Hematopoietic multipotent progenitor cell treated with erythropoietin and hydrocortisone succinate and interleukin-3 and kit ligand, for 17 days (in vitro differentiated cells): ENCODE measurements at regions not wholly inside any gene's neighbourhood (a gene's known extent, or its start where the extent isn't known, plus 50 kb on each side); places are given as distances from the start of the nearest gene placed in this dataset.

ENCODE experiments used
- DNase-seq: peaks from one replicate; pipeline ENCODE4 v3.0.0-alpha.2; 2015; ENCODE audit warnings: low spot score

DNA sequence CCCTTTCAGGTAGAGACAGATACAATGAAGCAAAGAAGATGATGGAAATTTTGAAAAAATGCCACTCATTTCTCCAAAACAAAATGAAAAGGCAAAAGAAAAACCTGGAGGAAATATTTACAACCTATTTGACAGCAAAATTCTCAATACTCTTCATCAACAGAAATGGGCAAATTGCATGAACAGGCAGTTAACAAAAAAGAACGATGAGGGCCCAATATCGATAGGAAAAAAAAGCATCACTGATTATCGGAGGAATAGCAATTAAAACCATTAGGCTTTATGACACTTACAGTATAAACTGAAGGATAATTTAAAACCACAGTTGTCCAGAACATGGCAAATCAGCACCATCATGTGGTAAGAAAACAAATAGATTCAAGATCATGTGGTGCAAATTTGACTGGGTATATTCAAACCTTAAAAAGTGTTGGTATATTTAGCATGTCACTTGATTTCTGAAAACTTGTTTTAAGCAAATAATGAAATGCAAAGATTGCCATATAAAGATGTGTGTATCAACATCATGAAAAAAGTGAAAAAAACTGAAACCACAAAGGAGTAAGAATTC, 222.9 kb downstream of the BRD1 start:
- no peak for DNase-seq

DNA sequence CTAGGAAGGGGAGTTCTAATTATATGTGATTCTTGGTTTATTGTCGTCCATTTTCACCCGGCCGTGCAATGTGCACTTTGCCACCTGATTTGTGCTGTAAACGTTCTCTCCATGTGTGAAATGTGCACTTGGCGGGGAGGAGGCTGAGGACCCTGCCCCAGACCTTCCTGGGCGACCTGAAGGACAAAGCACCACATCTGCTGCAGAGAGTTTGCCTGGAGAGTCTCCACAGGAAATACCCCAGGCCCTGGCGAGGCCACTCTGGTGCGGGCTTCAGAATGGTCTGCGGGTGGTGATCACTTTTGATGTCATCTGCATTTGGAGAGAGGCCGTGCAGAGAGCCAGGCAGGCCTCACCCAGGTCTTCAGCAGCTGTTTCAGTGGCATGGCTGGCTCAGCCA, 224.7 kb downstream of the BRD1 start:
- DNase-seq: no peak

DNA sequence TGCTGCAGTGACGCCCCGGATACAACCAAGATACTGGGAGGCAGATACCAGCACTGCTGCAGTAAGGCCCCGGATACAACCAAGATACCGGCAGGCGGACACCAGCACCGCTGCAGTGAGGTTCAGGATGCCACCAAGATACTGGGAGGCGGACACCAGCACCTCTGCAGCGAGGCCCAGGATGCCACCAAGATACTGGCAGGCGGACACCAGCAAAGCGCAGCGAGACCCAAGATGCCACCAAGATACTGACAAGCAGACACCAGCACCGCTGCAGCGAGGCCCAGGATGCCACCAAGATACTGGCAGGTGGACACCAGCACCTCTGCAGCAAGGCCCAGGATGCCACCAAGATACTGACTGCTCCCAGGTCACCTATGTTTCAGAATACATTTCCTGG, 225.2 kb downstream of the BRD1 start:
- DNase-seq: no peak

DNA sequence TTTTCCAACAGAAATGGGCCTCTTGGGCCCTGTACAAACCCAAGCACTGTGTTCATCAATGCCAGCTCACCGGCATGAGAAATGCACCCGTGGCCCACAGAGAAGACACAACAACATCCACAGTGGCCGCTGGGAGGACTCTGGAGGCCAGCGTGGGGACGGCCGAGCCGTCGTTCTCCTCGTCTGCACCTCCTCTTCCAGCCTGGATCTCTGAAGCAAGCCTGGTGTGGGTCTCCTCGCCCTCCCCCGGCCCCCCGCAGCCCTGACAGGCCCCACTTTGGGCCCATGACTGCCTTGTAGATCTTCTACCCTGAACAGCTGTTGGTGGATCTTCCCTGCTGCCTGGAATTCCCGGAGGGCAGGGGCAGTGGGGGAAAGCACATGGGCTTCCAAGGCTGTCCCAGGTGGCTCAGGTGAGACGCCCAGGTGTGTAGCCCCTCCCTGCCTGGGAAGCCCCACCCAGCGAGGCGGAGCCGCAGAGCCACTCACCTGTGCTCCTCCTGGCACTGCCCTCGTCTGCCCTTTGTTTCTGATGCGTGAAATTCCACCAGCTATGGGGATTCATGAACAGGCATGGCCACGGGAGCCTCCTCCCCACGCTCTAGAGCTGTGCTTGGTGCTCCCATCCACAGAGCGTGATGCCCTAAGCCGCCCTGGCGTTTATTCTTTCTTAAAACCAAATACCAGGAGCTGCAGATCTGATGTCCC, 225.9 kb downstream of the BRD1 start:
- no peak for DNase-seq

DNA sequence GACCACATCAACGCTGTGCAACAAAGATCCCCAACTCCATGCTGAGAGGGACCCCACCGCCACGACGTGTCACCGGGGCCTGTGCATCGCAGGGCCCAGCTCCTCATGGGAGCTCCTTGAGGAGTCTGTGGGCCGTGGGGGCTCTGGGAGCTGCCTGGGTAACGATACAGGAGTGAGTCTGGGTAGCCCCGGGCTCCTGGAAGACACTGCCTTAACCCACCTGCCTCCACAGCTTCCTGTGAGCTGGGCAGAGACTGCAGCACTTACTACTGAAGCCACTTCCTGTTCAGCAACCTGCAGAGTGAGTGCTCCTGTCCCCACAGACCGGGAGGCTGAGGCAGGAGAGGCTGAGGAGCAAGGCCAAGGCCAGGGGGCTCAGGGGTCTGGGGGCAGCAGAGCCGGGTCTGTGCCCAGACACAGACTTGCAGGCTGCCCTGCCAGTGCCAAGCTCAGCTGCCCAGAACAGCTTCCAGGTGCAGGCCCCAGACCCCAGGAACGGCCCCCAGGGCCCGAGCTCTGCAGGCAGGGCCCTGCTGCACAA, 226.7 kb downstream of the BRD1 start:
- DNase-seq: no peak

DNA sequence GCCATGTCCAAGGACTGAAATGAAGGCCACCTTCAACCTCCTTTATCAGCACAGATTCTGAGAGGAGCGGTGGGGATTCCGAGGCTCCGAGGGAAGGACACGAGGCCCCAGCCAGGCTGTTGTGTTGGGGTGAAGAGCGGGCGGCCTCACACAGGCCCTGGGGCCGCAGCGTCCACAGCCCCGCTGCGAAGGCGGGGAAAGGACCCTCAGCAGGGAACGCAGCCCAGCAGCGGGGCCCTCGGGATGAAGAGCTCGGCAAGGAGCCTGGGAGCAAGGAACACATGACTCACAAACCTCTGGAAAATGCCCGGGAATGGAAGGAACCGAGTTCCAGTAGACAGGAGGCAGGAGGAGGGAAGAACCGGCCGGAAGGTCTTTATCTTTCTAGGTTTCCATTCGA, 227.2 kb downstream of the BRD1 start:
- DNase-seq: no peak

DNA sequence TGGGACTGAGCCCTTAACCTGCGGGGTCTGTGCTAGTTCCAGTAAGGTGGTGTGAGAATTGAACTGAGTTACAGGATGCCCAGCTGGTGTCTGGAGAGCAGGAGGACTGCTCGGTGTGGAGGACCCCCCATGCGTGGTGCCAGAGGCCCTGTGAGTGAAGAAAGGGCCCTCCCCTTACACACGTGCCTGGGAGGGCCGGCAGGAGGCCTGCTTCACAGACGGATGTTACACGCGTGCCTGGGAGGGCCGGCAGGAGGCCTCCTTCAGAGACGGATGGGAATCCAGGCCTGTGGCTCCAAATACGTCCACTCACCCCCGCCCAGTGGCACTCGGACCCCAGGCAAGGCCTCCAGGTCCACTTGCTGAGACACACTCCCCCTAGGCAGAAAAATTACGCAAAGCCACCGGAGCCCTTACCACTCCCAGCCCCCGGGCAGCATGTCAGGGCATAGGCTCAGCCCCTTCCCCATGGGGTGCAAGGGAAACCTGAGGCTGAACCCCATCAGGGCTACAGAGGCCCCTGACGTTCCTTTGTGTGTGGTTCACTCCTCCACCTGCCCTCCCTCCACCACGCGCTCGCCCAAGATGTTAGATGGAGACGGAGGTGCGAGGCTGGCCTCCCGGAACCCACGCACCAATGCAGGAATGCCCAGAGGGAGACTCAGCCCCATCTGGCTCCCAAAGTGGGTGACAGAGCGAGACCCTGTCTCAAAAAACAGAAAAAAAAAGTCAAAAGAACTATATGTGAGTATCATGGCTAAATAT, 227.8 kb downstream of the BRD1 start:
- no peak for DNase-seq

DNA sequence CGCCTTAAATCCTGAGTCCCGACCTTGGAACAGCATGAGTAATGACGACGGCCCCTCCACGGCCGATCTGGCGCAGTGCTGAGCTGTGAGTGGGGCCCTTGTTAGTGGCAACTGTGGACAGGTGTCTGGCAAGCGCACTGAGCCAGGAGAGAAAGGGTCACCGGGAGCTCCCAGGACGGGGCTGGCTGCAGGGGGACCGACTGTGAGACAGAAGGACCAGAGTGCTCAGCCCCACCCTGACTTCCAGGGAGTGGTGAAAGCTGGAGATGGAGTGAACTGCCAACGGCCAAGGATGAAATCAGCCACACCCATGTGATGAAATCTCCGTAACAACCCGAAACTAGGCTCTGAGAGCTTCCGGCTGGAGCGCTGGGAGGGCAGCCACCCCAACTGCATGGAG, 228.6 kb downstream of the BRD1 start:
- no peak for DNase-seq

DNA sequence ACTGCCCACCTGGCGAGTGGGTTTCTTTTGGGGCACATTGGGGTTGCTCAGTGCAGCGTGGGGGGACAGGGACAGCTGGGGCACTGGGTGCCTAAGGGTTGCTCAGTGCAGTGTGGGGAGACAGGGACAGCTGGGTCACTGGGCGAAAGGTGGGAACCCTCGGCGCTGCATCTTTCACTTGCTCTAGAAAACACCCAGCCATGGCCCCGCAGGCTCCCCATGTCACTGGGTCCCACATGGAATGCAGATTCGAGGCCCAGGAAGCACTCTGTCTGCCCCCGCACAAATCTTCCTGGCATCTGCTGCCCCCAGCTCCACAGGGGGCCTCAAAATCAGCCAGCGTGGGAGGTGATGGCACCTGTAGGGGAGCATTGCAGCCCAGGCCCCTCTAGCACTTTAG, 229.3 kb downstream of the BRD1 start:
- no peak for DNase-seq

DNA sequence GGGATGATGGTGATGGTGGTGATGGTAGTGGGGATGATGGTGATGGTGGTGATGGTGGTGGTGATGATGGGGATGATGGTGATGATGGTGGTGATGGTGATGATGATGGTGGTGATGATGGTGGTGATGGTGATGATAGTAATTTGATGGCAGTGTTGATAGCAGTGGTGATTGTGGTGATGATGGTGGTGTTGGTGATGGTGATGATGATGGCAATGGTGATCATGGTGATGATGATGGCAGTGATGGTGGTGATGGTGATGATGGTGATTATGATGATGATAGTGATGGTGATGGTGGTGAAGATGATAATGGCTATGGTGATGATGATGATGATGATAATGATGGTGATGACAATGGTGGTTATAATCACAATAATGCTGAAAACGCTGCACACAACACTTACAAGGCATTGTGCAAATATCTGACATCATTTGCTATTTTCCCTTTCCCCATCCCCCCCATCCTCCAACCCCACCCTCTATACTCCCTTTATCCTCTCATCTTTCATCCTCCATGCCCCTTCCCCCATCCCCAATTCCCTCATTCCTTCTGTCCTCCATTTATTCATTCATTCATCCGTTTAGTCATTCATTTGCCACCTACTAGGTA, 230.1 kb downstream of the BRD1 start:
- DNase-seq: no peak

DNA sequence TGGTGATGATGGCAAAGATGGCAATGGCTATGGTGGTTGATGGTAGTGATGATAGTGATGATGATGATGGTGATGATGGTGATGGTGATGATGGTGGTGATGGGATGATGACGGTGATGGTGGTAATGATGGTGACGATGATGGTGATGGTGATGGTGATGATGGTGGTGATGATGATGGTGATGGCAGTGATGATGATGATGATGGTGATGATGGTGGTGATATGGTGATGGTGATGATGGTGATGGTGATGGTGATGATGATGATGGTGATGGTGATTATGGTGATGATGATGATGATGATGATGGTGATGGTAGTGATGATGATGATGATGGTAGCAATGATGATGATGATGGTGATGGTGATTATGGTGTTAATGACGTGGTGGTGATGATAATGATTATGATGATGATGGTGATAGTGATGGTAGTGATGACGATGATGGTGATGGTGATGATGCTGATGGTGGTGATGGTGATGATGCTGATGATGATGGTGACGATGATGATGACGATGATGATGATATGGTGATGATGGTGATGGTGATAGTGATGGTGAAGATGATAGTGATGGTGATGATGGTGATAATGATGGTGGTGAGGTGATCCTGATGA, 232.1 kb downstream of the BRD1 start:
- DNase-seq: no peak

DNA sequence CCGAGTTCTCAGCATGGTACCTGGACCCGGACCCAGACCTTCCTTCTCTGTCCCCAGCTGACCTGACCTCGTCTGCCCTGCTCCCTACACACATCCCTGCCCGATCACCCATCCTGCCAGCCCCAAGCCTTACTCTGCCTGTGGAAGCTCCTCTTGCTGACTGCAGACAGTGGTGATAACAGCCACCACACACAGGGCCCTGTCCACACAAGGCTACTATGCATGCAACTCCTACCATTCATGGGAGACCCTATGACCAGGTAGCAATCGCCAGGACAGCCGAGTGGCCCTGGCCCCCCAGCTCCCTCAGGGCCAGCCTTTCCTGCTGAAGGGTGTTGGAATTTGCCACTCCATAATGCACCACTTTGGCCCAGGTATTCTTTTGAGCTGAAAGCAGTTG, 233.6 kb downstream of the BRD1 start:
- DNase-seq: no peak

DNA sequence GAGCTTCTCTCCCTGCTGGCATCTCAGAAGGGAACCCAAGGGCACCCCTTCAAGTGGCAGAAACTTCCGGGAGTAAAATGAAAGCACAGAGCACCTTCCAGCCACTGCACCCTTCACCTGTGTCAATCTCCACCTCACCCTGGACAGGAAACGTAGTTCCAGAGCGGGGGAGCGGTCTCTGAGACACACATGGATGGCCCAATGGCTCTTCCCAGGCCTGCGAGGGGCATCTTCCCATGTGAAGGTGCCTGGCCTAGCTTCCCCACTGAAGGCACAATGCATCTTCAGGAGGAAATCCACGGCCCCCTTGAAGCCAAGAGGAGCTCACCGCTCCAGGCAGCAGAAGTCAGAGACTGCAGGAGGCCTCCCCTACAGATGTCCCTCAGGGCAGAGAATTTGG, 234.2 kb downstream of the BRD1 start:
- no peak for DNase-seq

DNA sequence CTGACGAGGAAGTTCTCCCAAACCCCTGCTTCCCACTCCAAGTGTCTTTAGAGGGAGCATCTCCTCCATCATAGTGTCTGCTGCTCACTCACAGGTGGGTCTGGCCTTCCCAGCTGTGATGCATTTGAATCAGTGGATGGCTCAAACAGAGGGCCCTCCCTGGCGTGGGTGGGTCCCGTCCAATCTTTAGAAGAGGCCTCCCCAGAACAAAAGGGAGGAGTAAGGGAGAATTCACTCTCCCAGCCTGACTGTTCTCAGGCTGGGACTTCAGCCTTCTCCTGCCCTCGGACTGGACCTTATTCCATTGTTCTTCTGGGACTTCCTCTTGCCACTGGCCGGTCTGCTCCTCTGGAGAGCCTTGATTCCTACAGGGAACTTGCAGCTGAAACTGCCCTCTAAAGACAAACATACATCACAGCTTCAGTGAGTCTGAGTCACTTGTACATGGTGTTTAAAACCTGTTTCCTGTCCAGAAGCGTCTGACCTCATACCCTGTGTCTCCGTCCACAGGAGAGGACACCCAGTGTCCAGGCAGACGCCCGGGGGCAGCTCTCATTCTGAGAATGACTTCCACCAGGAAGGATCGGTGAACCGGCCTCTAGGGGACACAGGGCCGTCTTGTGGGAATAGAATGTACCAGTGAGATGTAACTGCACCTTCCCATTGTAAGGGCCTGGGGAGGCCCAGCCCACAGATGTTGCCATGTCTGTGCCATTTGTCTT, 234.7 kb downstream of the BRD1 start:
- no peak for DNase-seq

DNA sequence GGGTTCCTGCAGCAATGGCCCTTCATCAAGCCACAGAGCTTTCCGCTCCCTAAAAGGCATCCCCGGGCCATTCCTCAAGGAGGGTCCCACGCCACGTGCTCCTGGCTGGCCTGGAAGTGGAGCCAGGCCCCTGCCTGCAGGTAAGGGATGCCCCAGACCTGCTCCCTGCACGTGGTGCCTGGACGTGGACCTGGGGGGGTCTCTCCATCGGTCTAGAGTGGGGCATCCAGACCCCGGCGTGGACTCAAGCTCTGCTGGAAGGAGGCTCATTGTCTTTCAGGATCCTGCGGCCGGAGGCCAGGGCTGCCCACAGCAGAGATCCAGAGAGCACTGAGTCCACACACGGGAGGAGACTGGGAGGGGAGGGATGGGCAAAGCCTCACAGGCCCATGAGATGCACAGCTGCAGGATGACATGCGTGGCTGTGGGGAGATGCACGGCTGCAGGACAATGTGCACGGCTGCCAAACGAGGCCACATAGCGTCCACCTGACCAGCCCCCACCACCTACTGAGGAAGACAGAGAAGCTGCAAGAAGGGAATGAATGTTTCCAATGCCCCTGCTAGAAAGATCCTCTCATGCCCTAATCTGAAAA, 236.7 kb downstream of the BRD1 start:
- DNase-seq: no peak

DNA sequence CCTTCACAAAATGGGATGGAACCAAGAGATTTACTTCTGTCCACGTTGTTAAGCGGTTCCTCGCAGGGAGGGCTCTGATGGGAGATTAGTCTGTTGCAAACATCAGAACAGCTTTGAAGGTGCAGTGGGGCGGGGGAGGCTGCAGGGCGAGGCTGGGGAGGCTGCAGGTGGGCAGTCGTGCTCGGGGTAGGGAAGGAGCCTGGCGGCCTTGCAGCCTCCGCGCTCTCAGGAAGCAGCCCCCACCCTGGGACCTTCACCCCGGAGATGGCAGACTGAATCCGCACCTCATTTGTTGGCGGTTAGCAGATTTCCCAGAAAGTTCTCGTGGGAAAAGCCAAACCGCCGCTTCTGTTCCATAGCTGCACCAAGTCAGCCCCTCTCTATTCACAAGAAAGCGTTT, 237.3 kb downstream of the BRD1 start:
- DNase-seq: no peak

DNA sequence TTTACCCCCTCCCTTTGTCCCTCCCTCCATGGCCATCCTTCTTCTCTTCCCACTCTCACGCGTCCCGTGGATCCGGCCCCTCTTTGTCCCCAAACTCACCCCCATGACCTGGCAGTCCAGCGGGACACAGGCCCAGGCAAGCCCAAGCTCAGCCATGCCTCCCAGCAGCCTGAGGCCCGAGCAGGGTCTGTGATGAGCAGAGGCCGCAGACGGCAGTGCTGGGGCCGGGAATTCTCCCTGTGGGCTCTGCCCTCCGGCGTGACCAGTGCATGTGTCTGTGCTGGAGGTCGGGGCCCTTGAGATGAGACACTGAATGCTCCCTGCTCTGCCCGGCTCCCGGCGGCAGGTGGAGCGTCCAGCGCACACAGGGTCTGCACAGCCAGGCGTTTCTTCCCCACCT, 237.9 kb downstream of the BRD1 start:
- DNase-seq: no peak

DNA sequence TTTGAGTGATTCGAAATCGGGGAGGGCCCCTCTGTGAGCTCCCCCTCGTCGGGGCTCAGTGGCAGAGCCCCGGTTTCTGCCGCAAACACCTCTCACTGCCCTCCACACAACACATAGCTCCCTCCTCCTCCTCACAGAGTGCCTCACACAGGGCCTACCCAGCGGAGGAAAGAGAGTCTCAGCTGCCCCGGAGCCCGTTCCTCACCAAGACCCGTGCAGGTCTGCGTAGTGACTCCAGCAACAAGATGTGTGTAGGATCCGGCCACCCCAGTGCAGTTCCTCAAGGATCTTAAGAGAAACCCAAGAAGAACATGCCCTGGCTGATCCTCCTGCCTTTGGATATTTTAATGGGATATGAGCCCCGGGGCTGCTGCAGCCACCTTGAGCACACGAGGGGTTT, 238.4 kb downstream of the BRD1 start:
- DNase-seq: no peak

DNA sequence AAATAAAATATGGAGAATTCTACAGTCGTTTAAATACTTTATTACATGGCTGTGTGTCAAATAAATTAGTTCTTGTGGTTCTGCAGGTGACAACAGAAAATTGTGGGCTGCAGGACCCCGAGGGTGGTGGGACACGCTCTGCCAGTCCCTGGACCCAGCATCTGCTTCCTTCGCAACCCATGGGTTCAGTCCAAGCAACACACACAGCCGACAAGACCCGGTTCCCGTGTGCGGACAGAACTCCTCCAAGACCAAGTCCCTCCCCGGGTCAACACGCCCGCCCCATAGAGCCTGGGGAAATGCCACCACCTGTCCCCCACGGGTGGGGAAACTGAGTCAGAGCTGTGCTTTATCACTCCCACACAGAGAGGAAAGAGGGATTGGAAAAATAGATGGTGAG, 238.9 kb downstream of the BRD1 start:
- no peak for DNase-seq

DNA sequence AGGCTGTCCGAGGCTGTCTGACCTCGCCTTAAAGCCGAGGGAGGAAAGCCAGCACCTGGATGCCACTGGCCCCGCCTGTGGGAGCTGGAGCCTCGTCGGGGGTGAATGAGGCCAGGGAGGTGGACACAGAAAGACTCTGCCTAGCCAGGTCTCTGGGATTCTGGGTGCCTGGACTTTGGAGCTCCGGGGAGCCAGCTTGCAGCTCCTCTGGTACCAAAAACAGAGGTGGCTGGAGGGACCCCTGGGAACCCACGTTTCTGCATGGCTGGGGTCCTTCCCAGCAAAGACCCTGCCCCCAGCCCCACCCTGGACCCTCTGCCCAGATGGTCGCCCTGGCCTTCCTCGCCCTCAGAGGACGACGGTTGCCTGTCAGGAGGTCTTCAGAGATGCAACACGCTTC, 239.7 kb downstream of the BRD1 start:
- DNase-seq: no peak

DNA sequence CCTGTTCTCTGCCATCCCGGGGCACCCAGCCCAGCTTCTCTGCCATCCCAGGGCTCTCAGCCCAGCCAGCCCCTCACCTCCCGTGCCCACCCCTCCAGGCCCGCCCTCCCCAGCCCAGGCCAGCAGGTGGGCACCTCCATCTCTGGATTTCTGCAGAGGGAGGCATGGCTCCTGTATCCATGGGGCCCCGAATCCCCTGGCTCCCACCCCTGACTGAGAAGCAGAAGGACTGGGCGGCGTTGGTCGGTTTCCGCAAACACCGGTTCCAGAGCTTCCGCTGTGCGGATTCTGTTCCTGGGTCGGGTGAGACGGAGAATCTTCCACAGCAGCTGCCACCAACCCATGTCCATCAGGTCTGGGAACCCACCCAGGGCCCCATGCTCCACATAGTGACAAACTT, 240.3 kb downstream of the BRD1 start:
- no peak for DNase-seq
